GM23338 (cell line): ENCODE measurements at regions not wholly inside any gene's neighbourhood (a gene's known extent, or its start where the extent isn't known, plus 50 kb on each side); places are given as distances from the start of the nearest gene placed in this dataset.

ENCODE experiments used
- ATAC-seq: fragments of 200-7000 bp; cut with Tn5 transposase; 3 replicates; pipeline ENCODE4 v1.9.1; 2020
- DNase-seq: peaks from one replicate; pipeline ENCODE4 v3.0.0-alpha.2; 2015; ENCODE audit warnings: low spot score
- H2AFZ ChIP-seq: fragments of 200-600 bp; sonication (generic); 2 replicates; pipeline ENCODE4 v1.8.0; 2016; ENCODE audit warnings: antibody characterized with exemption, mild to moderate bottlenecking, moderate library complexity
- H3F3A ChIP-seq: fragments of 200-600 bp; sonication (generic); replicated peaks from 2 replicates; pipeline ENCODE4 v1.8.0; 2017; ENCODE audit warnings: antibody characterized with exemption, mixed run types, low read depth
- H3K27ac ChIP-seq: fragments of 200-600 bp; sonication (generic); 2 replicates; pipeline ENCODE4 v1.6.1; 2016; ENCODE audit warnings: low read depth
- H3K27me3 ChIP-seq: fragments of 200-600 bp; sonication (generic); 2 replicates; pipeline ENCODE4 v1.8.0; 2016; ENCODE audit warnings: mild to moderate bottlenecking, mixed run types, moderate library complexity; ENCODE audit not compliant: insufficient read depth
- H3K36me3 ChIP-seq: fragments of 200-600 bp; sonication (generic); 2 replicates; pipeline ENCODE4 v1.8.0; 2016; ENCODE audit warnings: mild to moderate bottlenecking; ENCODE audit not compliant: insufficient read depth
- H3K4me1 ChIP-seq: fragments of 200-600 bp; sonication (generic); 2 replicates; pipeline ENCODE4 v1.8.0; 2016; ENCODE audit warnings: mild to moderate bottlenecking, moderate library complexity; ENCODE audit not compliant: insufficient read depth
- H3K4me2 ChIP-seq: fragments of 200-600 bp; sonication (generic); 2 replicates; pipeline ENCODE4 v1.7.1; 2017; ENCODE audit warnings: mixed run types
- H3K4me3 ChIP-seq: fragments of 200-600 bp; sonication (generic); 2 replicates; pipeline ENCODE4 v1.6.1; 2016; ENCODE audit warnings: mixed run types
- H3K79me2 ChIP-seq: fragments of 200-600 bp; sonication (generic); replicated peaks from 2 replicates; pipeline ENCODE4 v1.8.0; 2017; ENCODE audit warnings: mild to moderate bottlenecking; ENCODE audit not compliant: insufficient read depth
- H3K9me2 ChIP-seq: fragments of 200-600 bp; sonication (generic); 2 replicates; pipeline ENCODE4 v1.8.0; 2017; ENCODE audit not compliant: insufficient read depth
- H4K20me1 ChIP-seq: fragments of 200-600 bp; sonication (generic); replicated peaks from 2 replicates; pipeline ENCODE4 v1.8.0; 2017; ENCODE audit warnings: mild to moderate bottlenecking; ENCODE audit not compliant: insufficient read depth
- H3K27ac Mint-ChIP-seq: 2 replicates; pipeline ENCODE4 v1.8.0; 2020; ENCODE audit warnings: inconsistent platforms, mild to moderate bottlenecking, moderate library complexity, mixed read lengths
- H3K27me3 Mint-ChIP-seq: 3 replicates; pipeline ENCODE4 v1.8.0; 2022; ENCODE audit warnings: low read depth, mild to moderate bottlenecking, moderate library complexity, mixed read lengths, inconsistent platforms; ENCODE audit not compliant: insufficient read depth, poor library complexity
- H3K36me3 Mint-ChIP-seq: 3 replicates; pipeline ENCODE4 v1.8.0; 2021; ENCODE audit warnings: low read depth, mild to moderate bottlenecking, inconsistent platforms, moderate library complexity, mixed read lengths
- H3K4me1 Mint-ChIP-seq: 3 replicates; pipeline ENCODE4 v1.8.0; 2020; ENCODE audit warnings: mild to moderate bottlenecking, inconsistent platforms, mixed read lengths
- H3K4me3 Mint-ChIP-seq: 3 replicates; pipeline ENCODE4 v1.8.0; 2021; ENCODE audit warnings: moderate library complexity, mild to moderate bottlenecking, inconsistent platforms, mixed read lengths
- H3K9me3 Mint-ChIP-seq: 3 replicates; pipeline ENCODE4 v1.8.0; 2020; ENCODE audit warnings: moderate library complexity, mild to moderate bottlenecking, inconsistent platforms, mixed read lengths
- CREB1 ChIP-seq: fragments of 250-450 bp; sonication (Bioruptor Pico); IDR thresholded peaks from 2 replicates; pipeline ENCODE4 v1.5.0; 2020; ENCODE audit warnings: low read depth, mild to moderate bottlenecking, moderate library complexity
- CTCF ChIP-seq, 2 experiments: fragments of 200-600 bp in 1 of 2; sonication (generic) in 1 of 2; conservative IDR thresholded peaks; 2 replicates each; pipeline versions ENCODE4 v1.5.1 to v1.6.1; 2016 to 2017; ENCODE audit warnings: antibody characterized with exemption in 2 of 2, low read depth in 2 of 2, mild to moderate bottlenecking in 2 of 2, moderate library complexity in 1 of 2
- EZH2 ChIP-seq: fragments of 200-600 bp; sonication (generic); IDR thresholded peaks from one replicate; pipeline ENCODE4 v1.8.0; 2017; ENCODE audit warnings: antibody characterized with exemption, mild to moderate bottlenecking, low read depth; ENCODE audit not compliant: unreplicated experiment
- POLR2AphosphoS5 ChIP-seq: IDR thresholded peaks from 2 replicates; pipeline ENCODE4 v1.6.1; 2016; ENCODE audit warnings: antibody characterized with exemption, low read depth
- REST ChIP-seq: IDR thresholded peaks from one replicate; pipeline ENCODE4 v1.6.1; 2018; ENCODE audit warnings: antibody characterized with exemption; ENCODE audit not compliant: unreplicated experiment
- STAT1 ChIP-seq: IDR thresholded peaks from one replicate; pipeline ENCODE4 v1.6.1; 2016; ENCODE audit warnings: antibody characterized with exemption; ENCODE audit not compliant: unreplicated experiment
- ZNF114 ChIP-seq: fragments of 250-450 bp; sonication (Bioruptor Pico); IDR thresholded peaks from 2 replicates; pipeline ENCODE4 v1.5.0; 2020; ENCODE audit warnings: mild to moderate bottlenecking, moderate library complexity
- ZNF331 ChIP-seq: fragments of 250-450 bp; sonication (Bioruptor Pico); IDR thresholded peaks from 2 replicates; pipeline ENCODE4 v1.5.0; 2020; ENCODE audit warnings: low read depth, mild to moderate bottlenecking, moderate library complexity
- ZNF462 ChIP-seq: fragments of 250-450 bp; sonication (Bioruptor Pico); IDR thresholded peaks from 2 replicates; pipeline ENCODE4 v1.5.0; 2020; ENCODE audit warnings: mild to moderate bottlenecking, moderate library complexity

- Histone ChIP-seq H3K27me3 (no peaks in the 10 kb centered on the region), H3K9me2 (no peaks in the 10 kb centered on the region), H3F3A (no peaks in the 10 kb centered on the region), H3K4me1 (no peaks in the 10 kb centered on the region), H3K4me2 (no peak overlapping the region), H2AFZ (no peak overlapping the region), H3K27ac (no peak overlapping the region), H3K4me3 (no peak overlapping the region), H3K79me2 (no peaks in the 10 kb centered on the region), H3K36me3 (no peaks in the 10 kb centered on the region), H4K20me1 (no peaks in the 10 kb centered on the region)
- Mint-ChIP-seq H3K4me1 (peaks cover 2% of the 10 kb centered on the region; the same call in 1 of the 3 replicates), H3K27ac (no peak overlapping the region), H3K4me3 (no peak overlapping the region), H3K27me3 (no peaks in the 10 kb centered on the region), H3K36me3 (no peaks in the 10 kb centered on the region), H3K9me3 (no peaks in the 10 kb centered on the region)
- ATAC-seq (no peak), DNase-seq (peak; percentile 42)
- TF ChIP-seq REST (peak; percentile 82), CTCF (conservative IDR thresholded peaks at IDR 0.05; ENCODE audit: low read depth in 2 of 2) (no peak), EZH2 (no peak), ZNF331 (no peak), CREB1 (CRISPR knock-in tag) (no peak), ZNF114 (CRISPR knock-in tag) (no peak), STAT1 (no peak)
Measured at GRCh38 chr13:87498681-87499080, 172.5 kb upstream of the SLITRK5 start.

- Mint-ChIP-seq H3K27me3 (no peaks in the 10 kb centered on the region), H3K36me3 (peaks cover 12% of the 10 kb centered on the region), H3K4me1 (no peaks in the 10 kb centered on the region), H3K27ac (no peak overlapping the region), H3K9me3 (peaks cover 22% of the 10 kb centered on the region), H3K4me3 (no peak overlapping the region)
- Histone ChIP-seq H3F3A (no peaks in the 10 kb centered on the region), H3K4me1 (no peaks in the 10 kb centered on the region), H3K27me3 (no peaks in the 10 kb centered on the region), H3K4me3 (no peak overlapping the region), H4K20me1 (no peaks in the 10 kb centered on the region), H2AFZ (no peak overlapping the region), H3K36me3 (no peaks in the 10 kb centered on the region), H3K9me2 (no peaks in the 10 kb centered on the region), H3K79me2 (no peaks in the 10 kb centered on the region), H3K4me2 (no peak overlapping the region), H3K27ac (no peak overlapping the region)
- DNase-seq (no peak), ATAC-seq (no peak)
- TF ChIP-seq POLR2AphosphoS5 = no peak
- TF ChIP-seq ZNF462 (CRISPR knock-in tag) = no peak
- TF ChIP-seq ZNF114 (CRISPR knock-in tag) = no peak
- no peak for TF ChIP-seq CTCF (conservative IDR thresholded peaks at IDR 0.05; ENCODE audit: low read depth in 2 of 2)
Measured at GRCh38 chr13:87524775-87525174, 146.4 kb upstream of the SLITRK5 start.
